ENCODE measurements at regions not wholly inside any gene's neighbourhood (a gene's known extent, or its start where the extent isn't known, plus 50 kb on each side); places are given as distances from the start of the nearest gene placed in this dataset.

DNA sequence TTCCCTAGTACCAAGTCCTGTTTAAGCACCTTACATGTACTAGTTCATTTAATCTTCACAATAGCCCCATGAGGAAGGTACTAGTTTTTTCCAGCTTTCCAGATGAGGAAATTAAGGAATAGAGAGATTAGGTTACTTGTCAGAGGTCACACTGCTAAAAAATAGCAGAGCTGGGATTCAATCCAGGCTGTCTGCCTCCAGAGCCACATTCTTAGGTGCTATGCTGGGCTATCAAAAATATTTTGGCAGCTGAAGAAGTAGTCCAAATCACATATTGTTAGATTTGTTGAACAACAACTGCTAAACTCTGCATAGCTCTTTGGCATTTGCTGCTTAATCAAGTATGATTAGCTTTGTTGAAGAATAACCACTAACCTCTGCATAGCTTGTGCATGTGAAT is 591.5 kb upstream of the KLF4 start:
- ATAC-seq (ENCODE audit: poor library complexity) (peak; percentile 60), DNase-seq (no peak)
- intact Hi-C loops (cut with DNase I) = no loop called here

DNA sequence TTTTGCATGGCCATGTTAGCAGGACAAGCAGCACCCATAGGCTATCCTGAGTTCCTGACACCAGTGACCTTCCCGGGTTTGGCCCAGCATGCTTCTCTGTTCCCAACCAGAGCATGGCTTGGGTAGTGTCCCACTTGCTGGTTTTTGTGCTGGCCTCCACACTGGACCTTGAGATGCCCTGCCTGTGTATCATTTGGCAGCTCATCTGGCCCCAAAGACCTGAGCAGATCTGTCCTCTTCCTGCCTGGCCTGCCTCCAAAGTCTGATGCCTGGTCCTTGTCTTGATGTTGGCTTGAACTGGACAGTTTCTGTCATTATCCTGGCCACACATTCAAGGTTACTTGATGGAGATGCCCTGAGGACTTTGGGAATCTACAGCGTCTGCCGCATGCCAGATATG is 590.7 kb upstream of the KLF4 start:
- DNase-seq = peak; percentile 46
- ATAC-seq (ENCODE audit: poor library complexity) = peak; percentile 54
- intact Hi-C loops (cut with DNase I) = no loop called here

DNA sequence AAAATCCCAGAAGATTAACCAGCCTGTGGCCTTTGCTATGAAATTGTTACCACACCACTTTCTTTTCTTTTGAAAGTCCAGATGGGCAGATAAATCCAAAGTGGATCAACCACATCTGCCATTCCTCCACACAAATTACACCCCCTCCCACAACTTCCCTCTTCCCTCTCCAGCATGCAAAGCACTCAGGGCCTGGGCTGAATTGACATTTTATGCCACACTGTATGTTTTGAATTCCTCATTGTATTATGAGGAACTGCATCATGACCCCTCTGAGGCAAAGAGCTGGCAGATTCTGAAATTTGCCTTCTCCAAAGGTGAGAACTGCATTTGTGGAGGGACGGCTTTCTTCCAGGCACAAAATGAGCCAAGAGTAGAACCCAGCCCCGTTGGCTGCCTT is 589.2 kb upstream of the KLF4 start:
- DNase-seq (no peak), ATAC-seq (ENCODE audit: poor library complexity) (no peak)
- intact Hi-C loops (cut with DNase I) = no loop called here

DNA sequence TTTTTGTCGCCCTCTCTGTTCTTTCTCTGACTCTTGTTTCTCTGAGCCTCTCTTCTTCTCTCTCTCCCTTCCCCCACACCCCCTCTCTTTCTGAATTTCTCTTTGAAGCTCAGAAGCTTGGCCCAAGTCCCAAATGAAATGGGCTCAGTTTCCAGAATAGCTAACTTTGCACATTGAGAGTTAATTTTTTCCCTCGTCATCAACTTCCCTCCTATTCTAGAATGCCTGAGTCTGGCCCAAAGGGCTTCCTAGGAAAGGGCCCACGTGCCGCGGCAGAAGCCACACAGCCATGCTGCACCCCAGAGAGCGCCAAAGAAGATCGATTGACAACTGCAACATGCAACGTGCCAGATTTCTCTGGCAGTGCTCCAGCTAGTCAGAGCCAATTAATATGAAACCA is 588.8 kb upstream of the KLF4 start:
- peak; percentile 43 for DNase-seq
- ATAC-seq (ENCODE audit: poor library complexity) = no peak
- intact Hi-C loops (cut with DNase I) = no loop called here

DNA sequence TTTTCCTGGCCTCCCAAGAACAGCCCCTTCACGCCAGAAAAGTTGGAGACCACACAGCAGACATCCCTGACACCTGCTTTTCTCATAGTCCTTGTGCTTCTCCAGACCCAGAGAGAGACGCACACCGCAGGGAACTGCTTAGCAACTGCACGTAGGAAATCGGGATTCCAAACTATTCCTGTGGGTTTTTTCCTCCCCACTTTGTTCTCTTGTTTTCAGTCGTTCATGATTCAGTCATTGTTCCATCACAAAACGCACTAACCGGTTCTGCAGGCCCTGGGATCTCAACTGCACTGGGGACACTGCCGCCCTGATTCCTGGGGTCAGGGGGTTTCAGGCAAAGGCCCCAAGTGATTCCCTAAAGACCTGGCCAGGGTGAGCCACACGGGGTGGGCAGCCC is 588.0 kb upstream of the KLF4 start:
- intact Hi-C loops (cut with DNase I) = no loop called here
- ATAC-seq (ENCODE audit: poor library complexity) = no peak
- no peak for DNase-seq

DNA sequence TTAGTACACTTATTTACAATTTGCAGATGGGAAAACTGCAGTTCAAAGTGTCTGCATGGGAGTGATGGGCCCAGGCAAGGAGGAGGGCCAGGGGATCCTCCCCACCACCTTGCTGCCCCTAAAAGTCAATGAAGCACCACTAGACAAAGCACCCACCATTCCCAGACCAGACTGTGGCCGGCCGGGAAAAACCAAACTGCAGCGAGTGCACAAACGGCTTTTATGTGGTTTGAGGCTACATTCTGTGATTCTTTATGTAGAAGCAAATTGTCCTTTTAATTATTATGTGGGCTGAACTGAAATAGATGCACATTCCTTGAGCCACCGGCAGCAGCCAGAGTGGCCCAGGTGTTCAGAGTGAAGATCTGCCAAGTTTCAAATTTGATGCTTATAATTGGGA is 585.3 kb upstream of the KLF4 start:
- intact Hi-C loops (cut with DNase I) = no loop called here
- DNase-seq (no peak), ATAC-seq (ENCODE audit: poor library complexity) (no peak)

DNA sequence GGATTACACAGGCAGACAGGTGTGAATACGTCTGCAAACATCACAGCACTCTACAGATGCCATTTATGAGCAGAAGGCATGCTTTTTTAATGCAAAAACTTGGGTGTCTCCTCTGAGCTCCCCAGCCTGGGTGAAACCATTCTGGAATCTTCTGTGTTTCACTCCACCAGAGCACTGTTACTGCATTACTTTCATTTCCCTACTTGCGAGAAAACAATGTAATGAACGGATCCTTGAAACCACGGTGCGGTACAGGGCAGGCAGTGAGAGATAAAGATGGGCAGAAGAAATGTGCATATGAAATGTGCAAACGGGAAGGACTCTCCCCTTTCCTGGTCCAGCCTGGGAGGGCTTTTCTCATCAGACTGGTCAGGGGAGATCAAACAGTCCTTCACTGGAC is 584.3 kb upstream of the KLF4 start:
- intact Hi-C loops (cut with DNase I) = no loop called here
- no peak for ATAC-seq (ENCODE audit: poor library complexity)
- no peak for DNase-seq

DNA sequence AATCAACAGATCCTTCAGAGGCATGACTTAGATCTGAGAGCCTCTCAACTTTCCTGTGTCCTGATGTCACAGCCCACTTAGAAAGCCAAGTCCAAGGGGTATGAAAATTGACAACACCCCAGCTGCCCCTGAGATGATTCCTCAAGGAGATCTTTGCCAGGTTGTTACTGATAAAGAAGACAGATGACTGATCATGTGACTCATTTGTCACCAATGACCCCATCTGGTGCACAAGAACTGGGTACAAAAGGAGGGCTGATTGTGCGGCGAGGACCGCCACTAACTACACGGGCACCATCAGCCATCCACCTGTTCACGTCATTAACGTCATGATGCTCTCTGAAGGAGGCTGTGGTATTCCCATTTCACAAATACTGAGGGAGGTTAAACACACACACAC is 583.2 kb upstream of the KLF4 start:
- ATAC-seq (ENCODE audit: poor library complexity) (no peak), DNase-seq (no peak)
- intact Hi-C loops (cut with DNase I) = no loop called here

DNA sequence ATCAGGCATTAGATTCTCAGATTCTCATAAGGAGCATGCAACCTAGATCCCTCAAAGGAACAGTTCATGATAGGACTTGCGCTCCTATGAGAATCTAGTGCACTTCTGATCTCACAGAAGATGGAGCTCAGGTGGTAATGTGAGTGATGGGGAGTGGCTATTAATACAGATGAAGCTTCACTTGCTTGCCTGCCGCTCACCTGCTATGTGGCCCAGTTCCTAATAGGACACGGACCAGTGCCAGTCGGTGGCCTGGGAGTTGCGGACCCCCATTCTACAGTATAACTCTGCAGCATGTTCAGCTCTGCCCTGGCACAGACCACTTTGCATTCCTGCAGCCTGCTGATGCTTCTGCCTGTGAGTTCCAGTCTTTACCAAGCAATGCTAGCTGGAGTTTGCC is 581.3 kb upstream of the KLF4 start:
- intact Hi-C loops (cut with DNase I) = no loop called here
- DNase-seq (no peak), ATAC-seq (ENCODE audit: poor library complexity) (no peak)

DNA sequence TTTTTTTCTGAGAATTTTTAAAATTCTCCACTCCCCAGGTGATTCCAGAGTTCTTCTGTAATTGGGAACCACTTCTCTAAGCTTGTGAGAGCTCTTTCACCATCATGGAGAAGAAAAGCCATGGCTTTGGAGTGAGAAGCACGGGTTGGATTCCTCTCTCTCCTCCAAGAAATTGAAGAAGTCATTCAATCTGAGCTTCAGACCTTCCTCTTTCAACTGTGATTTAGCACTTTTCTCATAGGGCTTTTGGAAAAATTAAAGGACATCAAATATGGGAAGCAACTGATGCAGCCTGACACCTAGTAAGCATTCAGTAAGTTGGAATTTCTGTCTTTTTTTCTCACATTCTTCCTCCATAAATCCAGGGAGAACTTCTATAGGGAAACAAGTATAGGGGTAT is 580.4 kb upstream of the KLF4 start:
- no peak for DNase-seq
- intact Hi-C loops (cut with DNase I) = no loop called here
- no peak for ATAC-seq (ENCODE audit: poor library complexity)

DNA sequence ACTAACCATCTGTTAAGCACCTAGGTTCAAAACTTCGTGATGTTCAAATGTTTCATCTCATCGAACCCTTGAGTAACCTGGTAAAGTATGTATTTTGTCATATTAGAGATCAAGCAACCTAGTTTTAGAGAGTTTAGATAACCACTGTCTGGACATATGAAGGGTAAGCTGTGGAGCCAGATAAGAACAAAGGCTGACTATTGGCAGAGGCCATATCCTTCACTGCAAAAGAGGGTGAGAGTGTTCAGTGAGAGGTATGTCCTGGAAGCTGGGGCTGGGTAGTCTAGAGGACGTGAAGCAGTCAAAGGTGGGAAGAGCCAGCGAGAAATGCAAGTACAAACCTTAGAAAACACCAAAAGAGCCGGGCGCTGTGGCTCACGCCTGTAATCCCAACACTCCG is 573.1 kb upstream of the KLF4 start:
- DNase-seq (no peak), ATAC-seq (ENCODE audit: poor library complexity) (no peak)
- intact Hi-C loops (cut with DNase I) = no loop called here

DNA sequence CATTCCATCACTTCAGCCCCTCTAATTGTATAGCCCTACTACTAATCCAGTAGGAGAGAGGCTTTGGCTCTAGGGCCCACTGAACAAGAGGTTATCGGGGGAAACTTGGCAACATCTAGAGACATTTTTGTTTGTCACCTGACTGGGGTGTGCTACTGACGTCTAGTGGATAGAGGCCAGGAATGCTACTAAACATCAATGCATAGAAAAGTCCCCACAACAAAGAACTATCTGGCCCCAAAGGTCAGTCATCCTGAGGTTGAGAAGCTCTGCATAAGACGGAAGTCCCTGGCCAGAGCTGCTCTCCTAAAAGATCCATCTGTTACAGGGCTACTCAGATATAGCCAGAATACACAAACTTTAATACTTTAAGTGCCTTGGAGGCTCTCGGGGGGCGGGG is 570.6 kb upstream of the KLF4 start:
- intact Hi-C loops (cut with DNase I) = no loop called here
- ATAC-seq (ENCODE audit: poor library complexity) = no peak
- DNase-seq = no peak

DNA sequence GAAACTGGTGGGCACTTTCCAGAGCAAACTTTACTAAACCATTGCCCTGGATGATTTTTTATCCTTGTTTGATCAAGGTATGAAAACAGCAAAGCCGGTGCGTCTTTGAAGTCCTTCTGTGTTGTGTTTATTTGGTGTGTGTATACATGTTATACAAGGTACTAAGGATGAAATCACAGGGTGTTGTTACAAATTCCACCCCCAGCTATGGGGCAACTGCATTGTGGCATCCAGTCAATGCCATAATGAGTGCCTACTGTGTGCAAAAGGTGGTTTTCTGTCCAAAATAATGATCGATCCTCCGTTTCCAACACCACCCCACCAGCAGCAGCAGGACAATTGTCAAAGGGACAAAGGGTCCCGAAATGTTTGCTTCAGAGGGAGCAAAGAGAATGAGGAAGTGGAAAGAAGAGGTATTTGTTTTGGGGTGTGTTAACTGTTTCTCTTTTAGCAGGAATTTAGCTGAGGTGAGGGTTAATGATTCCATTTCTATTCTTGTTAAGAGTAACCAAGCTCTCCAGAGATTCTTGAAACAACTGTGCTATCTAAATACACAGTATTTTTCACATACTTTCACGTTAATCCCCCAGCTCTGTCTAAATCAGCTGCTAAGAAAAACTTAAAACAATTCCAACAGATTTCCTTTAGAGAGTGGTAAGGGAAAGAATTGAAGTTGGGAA is 568.7 kb upstream of the KLF4 start:
- intact Hi-C loops (cut with DNase I) = no loop called here
- DNase-seq = no peak
- ATAC-seq (ENCODE audit: poor library complexity) = no peak

DNA sequence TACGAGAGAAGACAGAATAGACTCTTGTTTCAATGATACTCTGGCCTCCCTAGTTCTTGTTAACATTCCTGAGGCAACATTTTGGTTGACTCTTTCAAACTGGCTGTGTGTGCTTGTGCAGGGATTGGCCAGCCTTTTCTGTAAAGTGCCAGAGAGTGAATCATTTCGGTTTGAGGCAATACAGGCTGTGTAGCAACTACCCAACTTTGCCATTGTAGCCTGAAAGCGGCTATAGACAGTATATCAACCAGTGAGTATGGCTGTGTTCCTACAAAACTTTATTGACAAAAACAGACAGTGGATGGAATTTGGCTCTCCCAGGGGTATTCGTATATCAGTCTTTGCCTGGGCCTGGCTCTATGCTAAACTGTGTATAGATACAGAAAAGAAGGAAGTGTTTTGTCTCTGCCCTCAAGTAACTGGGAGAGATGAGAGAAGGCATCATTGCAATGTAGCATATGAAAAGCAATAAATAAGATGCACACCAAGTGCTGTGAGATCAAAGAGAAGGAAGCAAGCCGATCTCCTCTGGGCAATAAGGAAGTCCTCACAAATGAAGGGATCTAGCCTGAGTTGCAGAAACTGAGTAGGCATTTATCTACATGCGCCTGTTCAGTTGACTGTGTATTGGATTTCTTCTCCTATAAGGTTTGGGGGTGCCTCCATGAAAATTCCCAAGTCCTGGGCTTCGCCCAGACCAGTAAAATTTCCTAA is 568.0 kb upstream of the KLF4 start:
- peak; percentile 60 for ATAC-seq (ENCODE audit: poor library complexity)
- DNase-seq = no peak
- intact Hi-C loops (cut with DNase I) = no loop called here

DNA sequence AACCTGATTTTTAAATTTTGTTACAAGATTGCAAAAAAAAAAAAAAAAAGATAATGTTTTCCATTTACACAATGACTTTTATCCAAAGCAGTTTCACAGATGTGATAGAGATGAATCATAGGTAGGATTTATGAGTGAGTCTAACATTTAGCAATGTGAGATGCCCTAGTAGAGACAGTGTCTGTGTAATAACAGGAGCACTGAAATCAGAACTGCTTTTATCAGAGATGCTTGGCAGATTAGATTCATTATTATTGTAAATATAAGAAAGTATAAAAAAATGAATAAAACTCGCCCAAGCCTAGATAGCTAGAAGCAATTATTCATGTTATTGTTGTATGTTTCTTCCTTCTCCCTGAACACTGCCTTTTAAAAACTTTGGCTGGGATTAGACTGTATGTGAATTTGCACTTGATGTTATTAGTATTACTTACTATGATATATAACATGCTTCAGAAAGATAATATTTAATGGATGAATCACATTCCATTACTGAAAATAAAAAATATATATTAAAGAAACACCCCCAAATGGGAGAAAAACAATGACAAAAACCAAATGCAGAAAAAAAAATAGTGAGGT is 567.3 kb upstream of the KLF4 start:
- no peak for ATAC-seq (ENCODE audit: poor library complexity)
- intact Hi-C loops (cut with DNase I) = no loop called here
- DNase-seq = no peak

DNA sequence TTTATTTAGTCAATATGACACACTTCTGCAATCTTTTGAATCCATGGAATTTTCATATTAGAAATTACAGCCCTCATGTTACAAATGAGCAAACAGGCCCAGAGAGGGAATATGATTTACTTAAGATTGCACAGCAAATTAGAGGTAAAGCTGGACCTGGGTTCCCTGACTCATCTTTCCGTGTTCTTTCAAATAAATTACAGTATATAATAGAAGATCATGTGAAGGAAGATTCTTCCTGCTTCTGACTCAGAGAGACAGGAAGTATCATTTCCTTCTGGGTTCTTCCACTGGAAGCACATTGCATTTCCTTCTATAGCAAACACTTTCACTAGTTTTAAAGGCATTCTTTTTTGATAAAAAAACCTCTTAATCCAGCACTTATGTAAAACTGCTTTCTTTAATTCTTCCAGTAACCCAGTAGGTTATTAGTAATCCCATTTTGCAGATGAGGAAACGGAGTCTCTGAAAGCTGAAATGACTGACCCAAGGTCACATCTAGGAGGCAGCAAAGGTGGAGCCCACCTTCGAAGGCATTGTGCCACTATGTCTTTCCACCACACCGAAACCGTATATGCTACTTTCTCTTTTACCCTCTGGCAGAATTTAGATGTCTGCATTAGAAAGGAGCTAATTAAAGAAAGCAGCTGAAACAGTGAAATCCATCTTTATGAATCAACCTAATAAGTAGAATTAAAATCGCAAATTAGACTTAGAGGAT is 566.7 kb upstream of the KLF4 start:
- intact Hi-C loops (cut with DNase I) = no loop called here
- DNase-seq (no peak), ATAC-seq (ENCODE audit: poor library complexity) (no peak)

DNA sequence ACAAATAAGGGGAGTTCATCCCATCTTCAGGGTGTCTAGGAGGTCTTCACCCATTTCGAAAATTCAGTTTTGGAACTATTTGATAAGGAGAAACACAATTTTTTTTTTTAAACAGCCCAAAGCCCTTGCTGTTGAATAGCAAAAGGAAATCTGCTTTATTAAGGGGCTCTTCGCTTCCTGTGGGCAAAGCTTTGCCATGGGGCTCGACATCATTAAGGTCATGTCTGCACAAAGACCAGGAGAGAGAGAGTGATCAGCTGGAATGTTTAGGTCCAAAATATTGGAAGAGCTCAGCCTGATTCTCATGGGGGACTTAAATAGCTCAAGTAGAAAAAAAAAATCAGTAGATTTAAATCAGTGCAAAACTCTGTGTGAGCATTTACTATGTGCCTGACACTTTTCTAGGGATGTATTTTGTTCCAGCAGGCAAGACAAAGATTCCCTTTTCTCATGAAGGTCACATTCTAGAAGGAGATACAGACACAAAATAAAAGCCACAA is 564.6 kb upstream of the KLF4 start:
- intact Hi-C loops (cut with DNase I) = no loop called here

DNA sequence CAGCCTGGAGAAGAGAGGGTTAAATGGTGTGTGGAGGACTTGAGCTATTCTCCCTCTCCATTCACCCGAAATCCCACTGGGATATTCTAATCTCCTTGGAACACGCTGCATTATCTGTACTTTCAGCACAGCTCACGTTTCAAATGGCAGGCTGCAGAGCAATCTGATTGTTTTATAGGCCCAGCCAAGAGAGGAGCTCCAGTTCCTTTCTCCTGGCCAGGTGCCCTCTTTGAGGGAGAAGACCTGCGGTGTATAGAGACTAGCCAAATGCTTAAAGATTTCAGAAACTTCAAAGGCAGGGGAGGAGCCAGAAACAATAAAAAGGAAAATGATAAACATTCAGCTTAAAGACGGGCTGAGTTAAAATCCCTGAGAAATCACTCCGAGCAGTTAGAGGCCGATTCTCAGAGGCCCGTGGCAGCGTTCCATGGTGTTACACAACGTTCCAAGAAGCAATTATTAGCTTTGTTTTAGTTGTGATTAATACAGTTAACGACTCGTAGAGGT is 564.0 kb upstream of the KLF4 start:
- DNase-seq = peak; percentile 83
- ATAC-seq (ENCODE audit: poor library complexity) = peak; percentile 76
- intact Hi-C loops (cut with DNase I) = no loop called here

More for the DNA sequence above, 564.6 kb upstream of the KLF4 start:
- ATAC-seq (ENCODE audit: poor library complexity) (no peak), DNase-seq (no peak)

DNA sequence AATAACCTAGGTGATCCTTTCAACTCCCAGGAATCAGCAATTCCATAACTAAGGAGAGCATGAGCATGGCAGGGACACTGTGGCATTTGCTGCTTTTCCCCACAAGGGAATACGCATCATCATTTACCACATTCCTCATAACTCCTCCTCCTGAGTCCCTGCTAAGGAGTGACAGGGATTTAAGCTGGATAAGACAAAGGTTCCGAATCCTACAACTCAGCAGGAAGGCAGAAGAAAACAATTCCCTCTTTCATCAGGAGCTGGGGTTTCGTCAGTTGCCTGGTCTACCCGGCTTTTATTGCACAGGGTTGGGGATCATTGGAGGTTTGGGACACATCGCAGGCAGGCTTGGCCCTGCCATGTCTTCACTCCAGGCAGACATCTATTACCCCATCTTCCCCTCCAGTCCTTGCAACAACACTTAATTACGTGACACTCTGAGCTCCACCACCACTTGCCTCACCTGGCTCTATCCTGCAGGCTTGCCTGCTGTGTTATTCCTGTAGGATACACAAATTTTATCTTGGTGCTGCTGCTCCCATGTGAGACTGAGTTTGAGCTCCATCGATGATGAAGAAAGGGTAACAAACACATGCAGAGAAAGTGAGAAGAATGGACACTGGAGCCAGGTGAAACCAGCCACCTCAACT is 563.0 kb upstream of the KLF4 start:
- ATAC-seq (ENCODE audit: poor library complexity) = no peak
- DNase-seq = no peak
- intact Hi-C loops (cut with DNase I) = no loop called here
